ENCODE measurements at regions not wholly inside any gene's neighbourhood (a gene's known extent, or its start where the extent isn't known, plus 50 kb on each side); places are given as distances from the start of the nearest gene placed in this dataset.
A peak's percentile ranks its signal among the peaks of the same experiment; 100 is the strongest.

DNA sequence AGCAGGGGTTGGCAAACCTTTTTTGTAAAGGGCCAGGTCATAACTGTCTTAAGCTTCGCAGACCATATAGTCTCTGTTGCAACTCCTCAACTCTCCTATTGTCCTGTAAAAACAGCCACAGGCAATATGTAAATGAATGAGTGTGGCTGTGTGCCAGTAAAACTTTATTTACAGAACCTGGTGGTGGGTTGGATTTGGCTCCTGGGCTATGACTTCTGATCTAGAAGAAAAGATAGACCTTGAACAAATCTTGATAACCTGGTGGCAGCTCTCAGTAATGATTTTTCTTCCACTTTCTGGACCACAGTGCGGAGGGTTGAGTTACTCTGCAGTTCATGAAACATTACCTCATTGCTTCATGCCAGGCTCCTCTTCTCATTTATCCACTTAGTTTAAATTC is 139.3 kb downstream of the MYCN start:
- Mint-ChIP-seq H3K4me3 (no peak overlapping the region), H3K9me3 (no peaks in the 10 kb centered on the region), H3K27me3 (no peaks in the 10 kb centered on the region), H3K36me3 (no peaks in the 10 kb centered on the region), H3K4me1 (ENCODE audit: unreplicated experiment) (peaks cover 25% of the 10 kb centered on the region), H3K27ac (no peak overlapping the region)
- no peak for DNase-seq (ENCODE audit: extremely low spot score, unreplicated experiment)
- TF ChIP-seq, protein P1, sequence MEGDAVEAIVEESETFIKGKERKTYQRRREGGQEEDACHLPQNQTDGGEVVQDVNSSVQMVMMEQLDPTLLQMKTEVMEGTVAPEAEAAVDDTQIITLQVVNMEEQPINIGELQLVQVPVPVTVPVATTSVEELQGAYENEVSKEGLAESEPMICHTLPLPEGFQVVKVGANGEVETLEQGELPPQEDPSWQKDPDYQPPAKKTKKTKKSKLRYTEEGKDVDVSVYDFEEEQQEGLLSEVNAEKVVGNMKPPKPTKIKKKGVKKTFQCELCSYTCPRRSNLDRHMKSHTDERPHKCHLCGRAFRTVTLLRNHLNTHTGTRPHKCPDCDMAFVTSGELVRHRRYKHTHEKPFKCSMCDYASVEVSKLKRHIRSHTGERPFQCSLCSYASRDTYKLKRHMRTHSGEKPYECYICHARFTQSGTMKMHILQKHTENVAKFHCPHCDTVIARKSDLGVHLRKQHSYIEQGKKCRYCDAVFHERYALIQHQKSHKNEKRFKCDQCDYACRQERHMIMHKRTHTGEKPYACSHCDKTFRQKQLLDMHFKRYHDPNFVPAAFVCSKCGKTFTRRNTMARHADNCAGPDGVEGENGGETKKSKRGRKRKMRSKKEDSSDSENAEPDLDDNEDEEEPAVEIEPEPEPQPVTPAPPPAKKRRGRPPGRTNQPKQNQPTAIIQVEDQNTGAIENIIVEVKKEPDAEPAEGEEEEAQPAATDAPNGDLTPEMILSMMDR (conservative IDR thresholded peaks at IDR 0.05), result peak; percentile 26

DNA sequence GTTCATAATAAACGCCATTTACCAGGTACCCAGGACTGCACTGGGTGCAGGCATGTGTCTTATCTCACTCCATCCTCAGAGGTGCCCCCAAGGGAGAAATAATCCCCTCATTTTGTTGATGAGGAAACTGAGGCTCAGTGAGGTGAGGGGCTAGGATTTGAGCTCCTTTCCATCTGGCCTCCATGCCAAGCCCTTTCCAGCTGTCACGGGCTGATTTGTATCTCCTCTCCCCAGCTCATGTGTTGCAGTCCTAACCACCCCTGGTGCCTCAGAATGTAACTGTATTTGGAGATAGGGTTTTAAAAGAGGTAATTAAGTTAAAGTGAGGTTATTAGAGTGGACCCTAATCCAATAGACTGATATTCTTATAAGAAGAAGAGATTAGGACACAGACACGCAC is 137.3 kb downstream of the MYCN start:
- Mint-ChIP-seq H3K36me3 (no peaks in the 10 kb centered on the region), H3K4me3 (no peak overlapping the region), H3K9me3 (no peaks in the 10 kb centered on the region), H3K27me3 (no peaks in the 10 kb centered on the region), H3K4me1 (ENCODE audit: unreplicated experiment) (peaks cover 16% of the 10 kb centered on the region), H3K27ac (no peak overlapping the region)
- TF ChIP-seq, protein P1 (conservative IDR thresholded peaks at IDR 0.05), result no peak
- no peak for DNase-seq (ENCODE audit: extremely low spot score, unreplicated experiment)

DNA sequence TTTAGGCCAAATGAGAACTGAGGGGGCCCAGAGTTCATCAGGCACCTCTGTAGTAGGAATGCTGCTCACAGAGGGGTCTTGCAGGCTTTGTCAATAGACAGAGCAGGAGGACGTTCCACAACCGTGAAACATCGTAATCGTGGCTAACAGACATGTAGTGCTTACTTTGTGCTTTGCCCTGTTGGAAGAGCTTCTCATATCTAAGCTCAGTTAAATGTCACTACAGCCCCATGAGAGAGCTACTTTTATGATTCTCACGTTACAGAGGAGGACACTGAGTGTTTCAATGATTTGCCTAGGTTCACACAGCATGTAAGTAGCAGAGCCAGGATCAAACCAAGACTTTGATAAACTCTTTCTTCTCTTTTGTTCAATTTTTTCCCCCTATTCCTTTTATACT is 136.6 kb downstream of the MYCN start:
- peaks cover 16% of the 10 kb centered on the region for H3K4me1 Mint-ChIP-seq (ENCODE audit: unreplicated experiment)
- no peaks in the 10 kb centered on the region for H3K27me3 Mint-ChIP-seq
- H3K27ac Mint-ChIP-seq, result no peak overlapping the region
- H3K9me3 Mint-ChIP-seq, result no peaks in the 10 kb centered on the region
- TF ChIP-seq, protein P1 (conservative IDR thresholded peaks at IDR 0.05), result no peak
- no peaks in the 10 kb centered on the region for H3K36me3 Mint-ChIP-seq
- H3K4me3 Mint-ChIP-seq, result no peak overlapping the region
- no peak for DNase-seq (ENCODE audit: extremely low spot score, unreplicated experiment)

DNA sequence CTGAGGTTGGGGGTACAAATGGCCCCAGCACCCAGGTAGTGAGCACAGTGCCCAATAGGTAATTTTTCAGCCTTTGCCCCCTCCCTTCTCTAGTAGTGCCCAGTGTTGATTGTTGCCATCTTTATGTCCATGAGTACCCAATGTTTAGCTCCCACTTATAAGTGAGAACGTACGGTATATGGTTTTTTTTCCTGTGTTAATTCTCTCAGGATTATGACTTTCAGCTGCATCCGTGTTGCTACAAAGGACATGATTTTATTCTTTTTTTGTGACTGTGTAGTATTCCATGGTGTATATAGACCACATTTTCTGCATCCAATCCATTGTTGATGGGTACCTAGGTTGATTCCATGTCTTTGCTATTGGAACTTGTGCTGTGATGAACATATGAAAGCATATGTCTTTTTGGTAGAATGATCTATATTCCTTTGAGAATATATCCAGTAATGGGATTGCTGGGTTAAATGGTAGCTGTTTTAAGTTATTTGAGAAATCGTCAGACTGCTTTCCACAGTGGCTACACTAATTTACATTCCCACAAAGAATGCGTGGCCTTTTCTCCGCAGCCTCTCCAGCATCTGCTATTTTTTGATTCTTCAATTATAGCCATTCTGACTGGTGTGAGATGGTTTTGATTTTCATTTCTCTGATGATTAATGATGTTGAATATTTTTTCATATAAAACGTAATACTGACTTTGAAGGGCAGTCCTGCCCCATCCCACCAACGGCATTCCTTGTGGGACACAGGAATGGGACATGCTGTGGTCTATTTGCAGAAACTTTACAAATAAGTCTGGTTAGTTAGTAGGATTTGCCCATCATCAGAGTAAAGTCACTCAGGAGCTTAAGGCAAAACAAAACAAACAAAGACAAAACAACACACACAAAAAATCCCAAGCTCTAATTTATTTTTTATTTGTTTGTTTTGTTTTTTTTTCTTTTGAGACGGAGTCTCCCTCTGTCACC is 135.0 kb downstream of the MYCN start:
- peaks cover 28% of the 10 kb centered on the region for H3K4me1 Mint-ChIP-seq (ENCODE audit: unreplicated experiment)
- no peaks in the 10 kb centered on the region for H3K9me3 Mint-ChIP-seq
- TF ChIP-seq, protein P1 (conservative IDR thresholded peaks at IDR 0.05), result no peak
- no peak for DNase-seq (ENCODE audit: extremely low spot score, unreplicated experiment)
- H3K36me3 Mint-ChIP-seq, result no peaks in the 10 kb centered on the region
- no peak overlapping the region for H3K4me3 Mint-ChIP-seq
- H3K27me3 Mint-ChIP-seq, result no peaks in the 10 kb centered on the region
- no peak overlapping the region for H3K27ac Mint-ChIP-seq

DNA sequence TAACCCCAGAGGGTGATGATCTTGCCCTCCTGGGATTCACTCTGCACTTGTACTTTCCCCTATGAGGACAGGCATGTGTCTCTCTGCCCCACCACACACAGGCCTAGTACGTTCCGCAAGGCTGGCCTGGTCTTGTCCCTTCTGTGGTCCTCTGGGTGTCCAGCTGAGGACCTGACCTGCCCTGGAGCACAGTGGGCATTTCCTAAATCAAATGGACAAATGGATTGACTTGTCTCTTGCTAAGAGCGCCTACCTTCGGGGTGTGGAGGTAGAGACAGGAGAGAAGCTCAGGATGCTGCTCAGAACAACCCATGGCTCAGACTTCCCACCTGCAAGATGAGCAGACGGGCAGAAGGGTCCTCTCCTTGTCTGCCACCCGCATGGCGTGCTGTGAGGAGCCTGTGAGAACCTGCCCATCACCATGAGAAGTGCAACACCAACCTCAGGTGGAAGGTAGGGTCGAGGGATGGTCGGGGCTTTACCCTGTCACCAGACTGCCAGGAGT is 133.6 kb downstream of the MYCN start:
- Mint-ChIP-seq H3K36me3 (no peaks in the 10 kb centered on the region), H3K9me3 (no peaks in the 10 kb centered on the region), H3K4me3 (no peak overlapping the region), H3K27ac (no peak overlapping the region), H3K27me3 (no peaks in the 10 kb centered on the region), H3K4me1 (ENCODE audit: unreplicated experiment) (peaks cover 33% of the 10 kb centered on the region)
- DNase-seq (ENCODE audit: extremely low spot score, unreplicated experiment), result no peak
- TF ChIP-seq, protein P1 (conservative IDR thresholded peaks at IDR 0.05), result no peak

Data from type B pancreatic cell (in vitro differentiated cells).